NCI-H1105 (cell line): ENCODE measurements at regions not wholly inside any gene's neighbourhood (a gene's known extent, or its start where the extent isn't known, plus 50 kb on each side); places are given as distances from the start of the nearest gene placed in this dataset.

Experiments
- DNase-seq: peaks from one replicate; lab custom pipeline; 2025; lab: John Stamatoyannopoulos, UW

GRCh38 chr3:25355998-25356397, 72.1 kb upstream of the RARB start:
- DNase-seq: no peak

GRCh38 chr3:25362118-25362517, 65.9 kb upstream of the RARB start:
- no peak for DNase-seq

DNA sequence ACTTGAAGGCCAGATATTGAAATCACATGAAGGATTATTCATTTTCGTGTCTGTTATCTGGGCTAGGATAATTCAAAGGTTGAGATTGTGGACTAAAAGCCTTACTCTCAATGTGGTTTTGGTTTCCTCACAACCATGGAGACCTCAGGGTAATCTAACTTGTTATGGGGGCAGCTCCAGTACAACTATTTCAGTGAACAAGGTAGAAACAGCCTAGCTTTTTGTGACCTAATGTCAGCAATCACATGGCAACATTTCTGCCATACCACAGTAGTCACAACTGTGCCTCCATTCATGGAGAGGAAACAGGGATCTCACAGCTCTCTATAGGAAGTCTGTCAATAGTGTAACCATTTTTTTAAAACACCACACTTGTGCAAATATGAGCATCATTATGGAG, 62.4 kb upstream of the RARB start:
- no peak for DNase-seq

- no peak for DNase-seq
Measured at GRCh38 chr3:25367025-25367424, 61.0 kb upstream of the RARB start.

- DNase-seq: no peak
Measured at GRCh38 chr3:25372167-25372566, 55.9 kb upstream of the RARB start.

DNA sequence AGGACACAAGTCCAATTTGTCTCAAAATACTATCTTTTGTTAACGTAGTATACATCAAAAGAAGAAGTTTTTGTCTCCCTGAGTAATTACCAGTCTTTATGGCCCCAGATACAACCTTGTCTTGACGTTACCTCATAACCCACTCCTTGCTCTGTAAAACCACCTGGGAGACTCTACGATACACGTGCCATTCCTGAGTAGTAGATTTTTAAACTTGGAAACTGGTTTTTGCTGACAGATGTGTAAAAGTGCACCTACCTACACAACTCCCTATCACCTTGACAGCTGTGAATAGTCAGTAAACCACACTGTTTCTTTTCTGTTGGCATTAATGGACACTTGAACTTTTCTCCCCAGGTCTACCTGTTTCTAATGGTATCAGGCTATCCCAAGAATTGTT, 51.7 kb upstream of the RARB start:
- no peak for DNase-seq

DNA sequence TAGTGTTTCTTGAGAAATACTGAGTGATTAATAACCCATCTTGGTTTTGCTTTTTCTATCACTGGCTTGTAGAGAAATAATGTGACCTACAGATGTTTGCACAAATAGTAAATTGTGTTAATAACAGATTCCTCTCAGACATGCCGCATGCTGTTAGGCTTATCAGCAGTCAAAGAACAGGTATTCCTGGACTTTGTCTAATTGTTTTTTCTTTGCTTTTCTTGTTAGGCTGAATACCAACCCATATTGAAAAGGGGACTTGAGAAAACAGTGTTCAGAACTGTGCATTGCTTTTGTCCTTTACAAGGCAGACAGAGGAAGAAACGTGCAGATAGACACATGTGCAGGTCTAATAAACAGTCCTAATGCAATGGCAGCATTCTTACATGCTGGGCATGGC, 51.0 kb upstream of the RARB start:
- no peak for DNase-seq
